NOMO-1 treated with dmso at 0.1 percent for 144 hours (cell line): ENCODE measurements at regions not wholly inside any gene's neighbourhood (a gene's known extent, or its start where the extent isn't known, plus 50 kb on each side); places are given as distances from the start of the nearest gene placed in this dataset.

Experiments used
- DNase-seq: peaks from one replicate; lab custom pipeline; 2025; ENCODE audit not compliant: unreplicated experiment; lab: John Stamatoyannopoulos, UW

DNA sequence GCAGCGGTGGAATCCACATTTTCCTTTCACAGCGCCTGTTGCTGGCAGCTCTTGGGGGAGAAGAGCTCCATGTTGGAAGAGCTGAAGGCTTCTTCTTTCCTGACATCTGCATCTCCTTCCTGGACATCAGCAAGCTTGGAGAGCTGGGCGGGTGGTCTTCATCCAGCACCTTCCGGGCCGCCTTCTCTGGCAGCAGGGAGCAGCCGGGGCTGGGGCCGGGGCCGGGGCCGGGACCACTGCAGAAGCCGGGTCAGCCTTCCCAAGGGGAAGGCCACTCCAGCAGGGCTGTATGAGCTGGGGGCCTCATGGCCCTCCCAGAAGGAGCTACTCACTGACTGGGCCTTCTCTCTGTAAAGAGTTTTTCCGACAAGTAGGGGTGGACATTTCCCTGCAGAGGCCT lies 787.5 kb downstream of the TLE4 start:
- DNase-seq, result no peak

DNA sequence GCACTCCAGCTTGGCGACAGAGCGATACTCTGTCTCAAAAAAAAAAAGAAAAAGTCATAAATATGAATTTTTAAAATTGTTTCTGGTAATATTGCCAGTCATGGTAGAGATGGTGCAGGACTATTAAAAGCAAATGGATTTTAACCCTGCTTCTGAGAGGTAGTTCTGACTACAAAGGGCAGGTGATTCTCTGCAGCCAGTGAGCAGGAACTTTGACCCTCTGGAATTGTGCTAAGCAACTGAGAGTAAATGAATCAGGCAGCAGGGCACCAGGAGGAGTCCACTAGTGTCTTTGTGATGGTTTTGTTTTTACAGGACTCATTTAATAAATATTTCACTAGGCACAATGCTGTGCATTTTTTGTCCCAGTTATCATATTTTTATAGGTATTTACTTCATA lies 781.2 kb downstream of the TLE4 start:
- DNase-seq, result no peak

DNA sequence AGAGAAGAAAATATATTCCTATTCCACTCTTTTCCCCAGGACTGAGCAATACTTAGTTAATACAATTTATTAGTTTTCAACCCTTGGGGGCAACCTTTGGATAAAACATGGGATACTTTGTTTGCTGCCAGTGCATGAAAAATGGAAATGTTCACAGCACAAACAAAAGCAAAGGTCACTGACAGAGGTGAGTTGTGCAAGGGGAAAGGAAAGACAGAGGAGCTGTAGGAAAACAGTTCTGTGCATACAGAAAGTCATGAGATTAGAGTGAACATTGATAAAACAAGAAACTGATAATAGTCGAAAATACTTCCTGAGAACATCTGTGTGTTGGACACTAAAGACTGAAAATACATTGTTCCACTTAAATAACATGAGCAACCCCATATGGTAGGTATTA lies 779.8 kb downstream of the TLE4 start:
- no peak for DNase-seq

DNA sequence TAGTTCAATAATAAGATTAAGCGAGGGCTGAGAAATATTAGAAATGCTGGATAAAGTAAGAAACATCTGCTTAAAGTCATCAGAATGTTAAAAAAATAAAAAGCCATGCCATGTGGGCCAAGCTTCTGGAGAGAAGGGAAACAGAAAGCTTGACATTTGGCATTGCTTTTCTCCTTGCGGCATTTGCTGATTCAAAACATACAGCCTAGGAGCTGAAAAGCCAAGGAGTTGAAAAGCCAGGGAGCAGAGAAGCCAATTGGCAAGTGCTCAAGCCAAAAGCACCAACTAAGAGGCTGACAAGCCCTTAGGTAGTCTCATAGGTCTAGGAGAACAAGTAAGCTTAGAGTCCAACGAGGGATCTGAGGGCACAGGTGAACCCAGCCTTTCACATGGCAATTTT lies 754.3 kb downstream of the TLE4 start:
- DNase-seq, result no peak

DNA sequence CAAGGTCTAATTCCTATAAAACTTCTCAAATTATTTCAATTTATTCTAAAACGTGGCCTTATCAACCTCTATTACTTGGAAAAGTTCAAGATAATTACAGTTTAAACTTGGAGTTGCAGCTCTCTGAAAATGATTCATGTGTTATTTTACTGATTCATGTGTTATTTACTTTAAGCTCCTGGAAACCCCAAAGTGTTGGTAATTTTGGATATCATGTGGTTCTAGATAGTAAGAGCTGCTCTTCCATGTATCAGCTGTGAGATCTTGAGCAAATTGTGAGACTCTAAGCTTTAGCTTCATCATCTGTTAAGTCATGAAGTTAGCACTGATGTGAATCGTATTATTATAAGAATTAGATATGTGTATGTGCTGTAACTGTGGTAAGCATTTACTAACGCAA lies 749.2 kb downstream of the TLE4 start:
- no peak for DNase-seq

DNA sequence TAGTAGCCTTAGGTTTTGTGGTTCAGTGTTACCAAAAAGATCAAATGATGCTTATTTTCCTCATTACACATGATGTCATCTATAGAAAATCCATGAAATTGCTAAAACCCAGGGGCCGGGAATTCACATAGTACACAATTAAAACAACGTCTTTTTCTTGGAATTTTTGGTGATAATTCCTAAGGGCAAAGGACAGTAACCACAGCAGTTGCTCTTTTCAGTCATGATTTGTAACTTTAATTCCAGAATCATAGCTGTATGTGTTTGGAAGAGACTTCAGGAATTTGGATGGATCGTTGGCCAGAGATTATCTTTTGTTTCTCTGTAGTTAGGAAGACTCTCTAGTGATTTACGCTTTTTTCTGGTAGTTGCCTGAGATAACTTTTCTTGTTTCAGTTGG lies 748.7 kb downstream of the TLE4 start:
- DNase-seq, result no peak

DNA sequence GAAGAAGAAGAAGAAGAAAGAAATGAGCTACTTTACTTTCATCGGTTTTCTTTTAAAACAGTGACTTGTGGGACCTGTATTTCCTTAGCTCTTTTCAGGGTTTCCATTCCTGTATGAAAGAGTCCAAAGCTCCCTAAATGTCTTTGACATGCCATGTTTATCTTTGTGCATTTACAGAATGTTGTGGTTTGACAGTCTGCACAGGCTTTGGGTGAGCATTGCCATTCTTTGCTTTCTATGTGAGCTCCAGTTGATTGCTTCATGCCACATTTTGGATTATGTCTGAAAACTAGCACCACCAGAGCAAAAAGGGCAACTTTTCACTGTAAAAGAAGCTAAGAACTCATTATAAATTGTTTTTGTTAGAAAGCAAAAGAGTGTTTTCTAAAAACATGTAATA lies 733.4 kb downstream of the TLE4 start:
- no peak for DNase-seq

DNA sequence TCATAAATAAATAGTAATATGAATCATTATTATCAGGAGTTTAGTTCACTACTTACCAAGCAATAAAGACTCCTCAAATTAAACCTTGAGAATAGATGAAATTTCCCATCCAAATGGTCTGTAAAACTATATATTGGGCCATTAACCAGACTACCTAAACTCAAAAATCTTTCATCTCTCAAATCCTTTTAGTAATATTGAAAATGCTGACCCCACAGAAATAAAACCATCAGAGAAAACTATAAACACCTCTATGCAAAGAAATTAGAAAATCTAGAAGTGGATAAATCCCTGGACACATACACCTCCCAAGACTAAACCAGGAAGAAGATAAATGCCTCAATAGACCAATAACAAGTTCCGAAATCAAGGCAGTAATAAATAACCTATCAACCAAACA lies 723.2 kb downstream of the TLE4 start:
- no peak for DNase-seq

DNA sequence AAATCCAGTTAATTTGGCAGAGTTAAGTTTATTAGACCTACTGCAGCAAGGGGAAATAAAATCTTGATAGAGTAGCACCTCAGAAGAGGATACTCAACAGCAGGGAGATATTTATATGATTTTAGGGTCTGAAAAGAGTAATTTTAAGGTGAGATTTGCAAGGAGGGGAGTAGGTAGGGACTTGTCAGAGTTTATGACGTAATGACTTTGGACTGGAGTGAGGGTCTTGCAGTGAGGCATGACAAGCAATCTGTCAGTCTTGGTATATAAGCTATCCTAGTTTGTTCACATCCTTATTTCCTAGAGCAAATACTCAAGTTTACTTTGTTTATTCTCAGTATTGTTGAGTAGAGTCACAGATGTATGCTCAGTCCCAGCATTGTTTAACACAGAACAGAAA lies 722.6 kb downstream of the TLE4 start:
- no peak for DNase-seq

DNA sequence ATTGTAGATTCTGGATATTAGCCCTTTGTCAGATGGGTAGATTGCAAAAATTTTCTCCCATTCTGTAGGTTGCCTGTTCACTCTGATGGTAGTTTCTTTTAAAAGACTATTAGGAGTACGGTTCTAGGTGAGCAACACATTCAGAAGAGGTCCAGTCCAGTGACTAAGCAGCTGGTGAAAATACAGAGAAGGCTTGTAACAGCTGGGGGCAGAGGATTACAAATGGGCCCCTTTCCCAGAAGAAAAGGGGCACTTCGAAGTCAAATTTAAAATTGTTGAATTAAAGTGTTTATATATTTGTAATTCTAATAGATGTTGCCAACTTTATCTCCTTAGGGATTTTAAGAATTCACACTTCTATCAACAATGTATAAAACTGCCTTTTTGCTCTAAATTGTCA lies 720.5 kb downstream of the TLE4 start:
- no peak for DNase-seq

DNA sequence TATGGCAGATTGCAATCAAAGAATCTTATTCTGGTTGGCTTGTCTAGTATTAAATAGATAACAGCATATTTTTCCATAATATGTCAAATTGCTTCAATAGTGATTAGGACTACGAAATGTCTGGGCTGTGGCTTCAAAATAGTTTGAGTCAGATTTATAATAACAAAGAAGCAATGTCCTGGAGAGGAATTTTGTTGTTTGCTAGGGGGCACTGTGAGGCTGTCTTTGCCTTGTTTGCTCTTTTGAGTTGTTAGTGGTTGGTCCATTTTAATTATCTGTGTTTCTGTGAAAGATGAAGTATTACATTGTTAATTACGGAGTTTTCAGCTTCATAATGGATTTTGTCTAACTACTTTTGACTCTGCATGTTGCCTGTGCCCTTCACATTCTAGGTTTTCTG lies 713.6 kb downstream of the TLE4 start:
- no peak for DNase-seq

DNA sequence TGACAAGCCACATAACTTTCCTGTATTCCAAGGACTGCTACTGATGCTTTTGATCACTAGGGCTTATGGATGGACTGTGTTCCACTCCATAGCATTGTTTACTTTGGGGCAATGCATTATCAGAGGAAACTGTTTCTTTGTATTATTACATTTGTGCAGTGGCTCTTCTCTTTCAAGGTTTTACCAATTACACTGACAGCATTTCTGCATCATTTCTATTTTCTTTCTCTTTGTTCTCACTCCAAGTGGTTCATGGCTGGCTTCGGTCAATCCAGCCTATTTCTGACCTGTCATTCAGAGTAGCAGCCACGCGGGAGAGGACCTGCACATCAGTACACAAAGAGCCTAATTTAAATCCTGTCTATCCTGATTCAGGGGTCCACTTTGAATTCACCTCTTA lies 711.0 kb downstream of the TLE4 start:
- DNase-seq, result no peak

DNA sequence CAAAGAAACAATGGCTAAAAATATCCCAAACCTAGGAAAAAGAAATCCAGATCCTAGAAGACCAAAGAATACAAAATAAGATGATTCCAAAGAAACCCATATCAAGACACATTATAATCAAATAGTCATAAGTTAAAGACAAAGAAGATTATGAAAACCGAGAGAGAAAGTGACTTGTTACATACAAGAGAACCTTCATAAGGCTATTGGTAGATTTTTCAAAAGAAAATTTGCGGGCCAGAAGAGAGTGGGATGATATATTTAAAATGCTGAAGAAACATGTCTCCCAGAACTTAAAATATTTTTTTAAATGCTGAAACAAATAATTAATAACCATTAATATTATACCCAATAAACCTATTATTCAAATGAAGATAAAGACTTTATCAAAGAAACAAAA lies 687.3 kb downstream of the TLE4 start:
- no peak for DNase-seq

DNA sequence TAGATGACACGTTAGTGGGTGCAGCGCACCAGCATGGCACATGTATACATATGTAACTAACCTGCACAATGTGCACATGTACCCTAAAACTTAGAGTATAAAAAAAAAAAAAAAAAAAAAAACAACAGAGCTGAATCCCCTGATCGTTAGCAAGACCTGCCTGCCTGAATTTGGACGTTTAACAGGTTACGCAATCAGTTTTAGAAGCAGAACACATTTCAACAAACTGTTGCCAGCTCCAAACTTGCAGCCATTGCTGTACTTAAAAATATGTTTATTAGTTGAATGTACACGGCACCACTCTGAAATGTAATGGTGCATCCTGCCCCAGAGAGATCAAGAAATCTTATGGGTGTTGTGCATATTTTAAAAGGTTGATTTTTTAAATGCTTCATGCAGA lies 680.0 kb downstream of the TLE4 start:
- DNase-seq, result no peak

DNA sequence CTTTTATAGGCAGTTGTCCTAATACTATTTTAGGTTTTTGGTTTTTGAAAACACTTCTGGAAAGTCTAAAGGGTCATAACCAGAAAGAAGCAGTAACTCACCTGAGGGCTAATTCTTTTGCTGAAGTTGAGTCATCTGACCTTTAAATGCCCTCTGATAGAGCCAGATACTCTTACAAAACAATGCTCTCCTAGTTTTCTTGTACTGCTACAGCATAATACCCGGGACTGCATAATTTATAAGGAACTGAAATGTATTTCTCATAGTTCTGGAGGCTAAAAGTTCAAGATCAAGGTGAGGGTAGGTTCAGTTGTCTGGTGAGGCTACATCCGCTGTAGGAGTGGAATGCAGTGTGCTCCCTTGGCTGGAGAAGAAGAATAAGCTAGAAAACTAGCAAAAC lies 670.3 kb downstream of the TLE4 start:
- DNase-seq, result no peak

DNA sequence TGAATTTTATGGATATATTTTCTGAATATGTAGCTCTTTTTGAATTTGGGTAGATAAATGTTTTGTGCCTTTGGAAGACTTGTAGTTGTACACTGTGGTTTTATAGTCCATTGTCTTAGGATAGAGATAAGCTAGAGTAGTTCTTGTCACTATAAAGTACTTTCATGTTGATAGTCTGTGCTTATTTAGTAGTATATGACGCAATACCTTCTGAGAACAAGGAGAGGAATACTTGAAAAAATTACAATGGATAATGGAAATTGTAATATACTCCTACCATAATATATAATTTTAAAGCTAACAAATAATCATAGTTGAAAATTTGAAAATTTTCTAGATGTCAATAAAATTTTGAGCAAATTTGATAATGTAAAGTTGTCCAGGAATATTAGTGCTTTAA lies 664.0 kb downstream of the TLE4 start:
- DNase-seq, result no peak

DNA sequence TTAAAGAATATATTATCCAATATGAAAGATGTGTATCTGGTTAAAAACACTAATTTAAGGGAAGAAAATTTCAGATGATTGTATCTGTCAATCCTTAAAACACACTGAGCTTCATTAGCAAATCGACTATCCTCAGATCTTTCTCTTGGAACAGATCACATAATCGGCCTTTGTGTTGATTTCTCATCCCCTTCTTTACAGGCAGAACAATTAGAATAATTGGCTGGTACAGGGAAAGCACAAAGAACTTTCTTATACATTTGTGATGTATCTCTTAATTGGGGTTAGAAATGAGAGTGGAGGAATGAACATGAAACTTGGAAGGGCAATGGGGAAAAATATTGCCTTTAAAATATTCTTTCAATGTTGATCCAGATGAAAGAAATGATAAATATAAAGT lies 662.1 kb downstream of the TLE4 start:
- no peak for DNase-seq

DNA sequence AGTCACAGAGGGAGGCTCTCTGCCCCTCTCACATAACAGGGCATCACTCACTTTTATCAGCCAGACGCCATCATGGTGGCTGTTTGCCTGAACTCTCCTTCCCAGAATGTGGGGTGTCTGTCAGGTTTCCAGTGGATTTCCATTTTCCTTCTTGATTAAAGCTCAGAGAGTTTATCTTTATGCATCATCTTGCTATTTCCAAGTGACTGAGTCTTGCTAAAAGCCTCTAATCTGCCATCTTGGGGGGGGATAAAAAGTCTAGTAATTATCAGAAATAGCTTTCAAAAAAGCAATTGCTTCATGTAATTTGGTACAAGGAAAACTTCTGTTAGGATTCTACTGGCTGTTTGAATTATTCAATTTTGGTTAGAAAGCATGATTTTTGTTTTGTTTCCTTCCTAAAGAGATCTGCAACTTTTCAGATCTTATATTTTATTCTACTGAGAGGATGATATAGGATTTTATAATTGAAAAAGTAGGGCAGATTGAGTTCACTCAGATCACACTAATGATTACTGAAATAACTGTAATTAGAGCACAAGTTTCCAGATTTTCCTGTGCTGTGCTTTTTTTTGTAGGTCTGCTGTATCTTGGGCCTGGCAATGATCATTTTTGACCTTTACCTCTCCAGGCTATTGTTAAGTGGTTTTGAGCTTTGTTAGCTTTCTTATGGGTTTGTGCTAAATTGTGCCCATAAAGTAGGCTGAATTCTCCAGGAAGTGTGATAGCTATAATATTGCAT lies 661.5 kb downstream of the TLE4 start:
- DNase-seq, result no peak

DNA sequence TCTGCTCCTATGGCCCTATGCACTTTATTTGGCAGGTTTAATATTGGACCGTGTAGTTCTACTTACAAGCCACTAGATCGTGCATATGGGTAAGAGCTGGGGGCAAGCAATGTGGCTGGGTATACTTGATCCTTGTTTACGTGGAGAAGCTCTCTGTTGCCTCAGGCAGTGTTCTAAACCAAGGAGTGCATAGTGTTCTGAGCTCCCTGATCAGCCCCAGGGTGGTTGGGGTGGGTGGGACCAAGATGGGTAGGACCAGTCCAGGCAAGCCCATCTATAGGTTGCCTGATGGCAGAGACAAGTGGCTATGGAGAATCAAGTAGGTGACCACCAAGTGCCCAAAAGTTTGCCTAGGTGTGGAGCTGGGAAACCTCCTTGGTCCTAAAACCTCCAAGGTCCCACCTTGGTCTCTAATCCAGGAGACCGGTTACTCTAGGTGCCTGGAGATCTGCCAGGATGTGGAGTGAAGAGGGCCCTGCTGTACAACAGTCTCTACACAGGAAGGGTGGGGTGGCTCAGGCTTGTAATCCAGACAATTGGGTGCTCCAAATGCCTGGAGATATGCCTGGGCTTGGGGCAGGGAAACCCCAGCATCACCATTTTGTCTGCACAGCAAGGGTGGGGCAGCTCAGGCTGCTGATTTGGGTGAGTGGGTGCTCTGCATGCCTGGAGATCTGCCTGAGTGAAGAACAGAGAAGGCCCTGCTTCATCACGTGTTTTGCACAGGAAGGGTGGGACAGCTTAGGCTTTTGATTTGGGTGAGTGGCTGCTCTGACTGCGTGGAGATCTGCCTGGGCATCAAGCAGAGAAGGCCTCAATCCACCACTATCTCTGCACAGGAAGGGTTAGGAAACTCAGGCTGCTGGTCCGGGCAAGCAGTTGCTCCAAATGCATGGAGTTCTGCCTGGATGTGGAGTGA lies 659.8 kb downstream of the TLE4 start:
- no peak for DNase-seq

DNA sequence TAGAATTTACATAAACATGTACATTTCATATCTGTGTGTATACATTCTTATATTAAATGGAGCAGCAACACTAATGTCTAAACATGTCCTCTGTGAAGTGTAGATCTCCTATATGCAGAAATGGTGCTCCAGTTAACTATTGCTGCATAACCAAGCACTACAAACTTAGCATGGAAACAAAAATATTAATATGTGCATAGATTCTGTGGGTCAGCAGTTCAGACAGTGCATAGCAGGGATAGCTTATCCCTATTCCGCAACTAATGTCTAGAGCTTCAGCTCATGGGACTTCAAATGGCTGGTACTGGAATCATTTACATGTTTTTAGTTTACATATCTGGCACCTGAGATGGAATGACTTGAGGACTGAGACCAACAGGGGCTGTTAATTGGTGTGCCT lies 652.1 kb downstream of the TLE4 start:
- no peak for DNase-seq

DNA sequence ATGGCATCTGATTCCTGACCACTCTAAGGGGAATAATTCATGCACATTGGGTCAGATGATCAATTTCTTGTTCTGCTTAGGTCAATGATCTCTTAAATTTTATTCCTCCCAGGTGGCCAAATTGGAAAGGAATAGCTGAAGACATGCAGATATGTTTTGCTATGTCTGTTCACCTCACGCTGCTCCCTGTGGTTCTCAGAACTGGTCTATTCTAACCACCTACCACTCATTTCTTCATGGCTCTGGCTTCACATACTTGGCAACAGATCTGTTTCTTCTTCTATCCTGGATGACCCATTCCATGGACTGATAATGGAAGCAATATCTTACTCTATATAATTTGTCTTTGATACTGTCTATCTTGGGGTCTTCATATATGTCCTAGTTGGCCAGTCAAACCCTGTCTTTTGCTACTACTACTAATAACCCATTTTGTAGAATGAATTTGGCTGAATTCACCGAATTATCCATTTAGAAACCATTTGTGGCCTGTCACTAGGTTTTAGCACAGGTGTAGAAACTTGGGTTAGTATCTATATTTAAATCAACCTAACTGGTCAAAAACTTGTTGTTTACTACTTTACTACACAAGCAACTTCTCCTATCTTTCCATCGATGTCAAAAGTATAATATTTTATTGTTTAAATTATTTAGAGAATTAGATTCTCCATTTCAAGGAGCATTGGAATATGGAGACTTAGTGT lies 650.9 kb downstream of the TLE4 start:
- DNase-seq, result no peak

DNA sequence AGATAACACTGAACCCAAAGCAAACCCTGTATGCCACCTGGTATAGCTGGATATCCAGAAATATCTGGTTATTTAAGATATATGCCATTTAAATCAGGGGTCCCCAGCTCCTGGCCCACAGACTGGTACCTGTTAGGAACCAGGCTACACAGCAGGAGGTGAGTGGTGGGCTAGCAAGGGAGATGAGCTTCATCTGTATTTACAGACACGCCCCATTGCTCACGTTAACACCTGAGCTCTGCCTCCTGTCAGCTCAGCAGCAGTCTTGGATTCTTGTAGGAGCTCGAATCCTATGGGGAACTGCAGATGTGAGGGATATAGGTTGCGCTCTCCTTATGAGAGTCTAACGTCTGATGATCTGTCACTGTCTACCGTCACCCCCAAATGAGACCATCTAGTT lies 646.6 kb downstream of the TLE4 start:
- DNase-seq, result no peak
